ENCODE measurements at regions not wholly inside any gene's neighbourhood (a gene's known extent, or its start where the extent isn't known, plus 50 kb on each side); places are given as distances from the start of the nearest gene placed in this dataset.

DNA sequence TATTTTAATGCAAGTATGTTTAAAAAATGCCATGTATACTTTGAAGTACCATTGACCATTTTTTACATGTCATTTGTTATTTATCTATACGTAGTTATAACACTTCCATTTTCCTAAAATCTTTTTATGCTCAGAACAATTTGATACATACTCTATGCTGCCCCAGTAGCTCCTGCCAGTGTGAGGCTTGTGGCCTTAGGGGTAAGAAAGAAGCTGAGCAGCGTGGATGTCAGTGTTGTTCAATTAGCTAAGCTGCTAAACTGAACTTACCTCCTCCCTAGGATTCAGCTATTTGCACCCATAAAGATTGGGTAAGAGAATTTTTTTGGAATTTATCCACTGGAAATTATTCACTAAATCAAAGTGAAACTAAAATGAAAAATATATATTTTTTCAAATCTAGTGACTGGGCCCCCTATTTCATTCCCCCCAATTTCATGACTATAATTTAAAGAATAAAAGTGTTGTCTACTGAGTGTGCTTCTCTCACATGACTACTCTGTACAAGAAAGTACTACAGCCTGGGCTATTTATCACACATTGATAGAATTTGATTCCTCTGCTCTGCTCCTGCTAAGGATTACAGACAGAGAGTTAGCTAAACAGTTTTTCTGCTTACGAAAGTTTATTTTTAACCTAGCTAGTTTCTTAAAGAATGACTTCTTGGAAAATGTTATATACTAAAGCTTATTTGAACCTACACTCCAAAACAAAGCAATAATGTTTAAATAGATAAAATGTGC lies 1030.3 kb upstream of the ADGRL4 start:
- in situ Hi-C loops (cut with MboI; ENCODE audit: low sequenced_read_pairs, unreplicated experiment): no loop called here
- TF ChIP-seq, protein P1, sequence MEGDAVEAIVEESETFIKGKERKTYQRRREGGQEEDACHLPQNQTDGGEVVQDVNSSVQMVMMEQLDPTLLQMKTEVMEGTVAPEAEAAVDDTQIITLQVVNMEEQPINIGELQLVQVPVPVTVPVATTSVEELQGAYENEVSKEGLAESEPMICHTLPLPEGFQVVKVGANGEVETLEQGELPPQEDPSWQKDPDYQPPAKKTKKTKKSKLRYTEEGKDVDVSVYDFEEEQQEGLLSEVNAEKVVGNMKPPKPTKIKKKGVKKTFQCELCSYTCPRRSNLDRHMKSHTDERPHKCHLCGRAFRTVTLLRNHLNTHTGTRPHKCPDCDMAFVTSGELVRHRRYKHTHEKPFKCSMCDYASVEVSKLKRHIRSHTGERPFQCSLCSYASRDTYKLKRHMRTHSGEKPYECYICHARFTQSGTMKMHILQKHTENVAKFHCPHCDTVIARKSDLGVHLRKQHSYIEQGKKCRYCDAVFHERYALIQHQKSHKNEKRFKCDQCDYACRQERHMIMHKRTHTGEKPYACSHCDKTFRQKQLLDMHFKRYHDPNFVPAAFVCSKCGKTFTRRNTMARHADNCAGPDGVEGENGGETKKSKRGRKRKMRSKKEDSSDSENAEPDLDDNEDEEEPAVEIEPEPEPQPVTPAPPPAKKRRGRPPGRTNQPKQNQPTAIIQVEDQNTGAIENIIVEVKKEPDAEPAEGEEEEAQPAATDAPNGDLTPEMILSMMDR (IDR thresholded peaks at IDR 0.05; ENCODE audit: borderline replicate concordance, control extremely low read depth, extremely low read depth, insufficient read depth, missing control alignments): no peak
- DNase-seq (ENCODE audit: low spot score): no peak

GRCh38 chr1:80023358-80023757 lies 1016.8 kb upstream of the ADGRL4 start:
- TF ChIP-seq, protein P1 (IDR thresholded peaks at IDR 0.05; ENCODE audit: borderline replicate concordance, control extremely low read depth, extremely low read depth, insufficient read depth, missing control alignments): no peak
- in situ Hi-C loops (cut with MboI; ENCODE audit: low sequenced_read_pairs, unreplicated experiment): no loop called here
- DNase-seq (ENCODE audit: low spot score): no peak

- no peak for DNase-seq (ENCODE audit: low spot score)
- TF ChIP-seq, protein P1 (IDR thresholded peaks at IDR 0.05; ENCODE audit: borderline replicate concordance, control extremely low read depth, extremely low read depth, insufficient read depth, missing control alignments): no peak
- in situ Hi-C loops (cut with MboI; ENCODE audit: low sequenced_read_pairs, unreplicated experiment): no loop called here
Measured at GRCh38 chr1:80021891-80022290, 1015.4 kb upstream of the ADGRL4 start.

DNA sequence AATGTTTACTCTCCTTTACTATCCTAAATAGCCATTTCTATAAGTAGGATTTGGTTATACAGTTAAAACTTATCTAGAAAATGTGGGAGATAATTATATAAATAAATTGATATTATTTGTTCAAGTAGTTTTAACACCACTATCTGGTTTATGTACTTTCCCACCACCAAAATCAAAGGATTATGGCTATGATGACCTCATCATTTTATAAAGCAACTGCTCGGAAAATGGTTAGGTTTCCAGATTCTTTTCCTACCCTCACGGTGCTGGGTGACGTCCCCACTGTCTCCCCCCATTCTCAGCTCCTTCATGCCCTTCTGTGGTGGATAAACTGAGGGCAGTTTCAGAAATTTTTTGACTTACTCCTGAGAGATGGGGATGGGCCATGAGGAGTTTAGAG lies 1011.8 kb upstream of the ADGRL4 start:
- DNase-seq (ENCODE audit: low spot score): no peak
- TF ChIP-seq, protein P1 (IDR thresholded peaks at IDR 0.05; ENCODE audit: borderline replicate concordance, control extremely low read depth, extremely low read depth, insufficient read depth, missing control alignments): no peak
- in situ Hi-C loops (cut with MboI; ENCODE audit: low sequenced_read_pairs, unreplicated experiment): no loop called here

DNA sequence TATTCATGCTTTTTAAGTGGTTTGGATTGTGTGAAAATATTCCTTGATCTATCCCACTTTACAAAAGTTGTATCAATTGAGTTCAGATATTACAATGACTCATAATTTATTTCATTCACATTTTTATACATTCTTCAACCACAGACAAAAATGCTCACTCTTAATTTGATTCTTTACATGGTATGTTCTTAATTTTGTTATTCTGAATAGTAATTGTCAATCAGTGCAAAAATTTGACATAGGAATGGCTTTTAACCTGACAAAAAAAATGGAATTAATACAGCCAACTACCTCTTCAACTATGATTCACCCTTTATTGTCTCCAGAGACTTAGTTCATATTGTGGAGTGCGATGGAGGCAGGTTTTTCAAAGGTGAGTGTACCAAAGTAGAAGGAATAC lies 1002.4 kb upstream of the ADGRL4 start:
- in situ Hi-C loops (cut with MboI; ENCODE audit: low sequenced_read_pairs, unreplicated experiment): no loop called here
- DNase-seq (ENCODE audit: low spot score): no peak
- TF ChIP-seq, protein P1 (IDR thresholded peaks at IDR 0.05; ENCODE audit: borderline replicate concordance, control extremely low read depth, extremely low read depth, insufficient read depth, missing control alignments): no peak

DNA sequence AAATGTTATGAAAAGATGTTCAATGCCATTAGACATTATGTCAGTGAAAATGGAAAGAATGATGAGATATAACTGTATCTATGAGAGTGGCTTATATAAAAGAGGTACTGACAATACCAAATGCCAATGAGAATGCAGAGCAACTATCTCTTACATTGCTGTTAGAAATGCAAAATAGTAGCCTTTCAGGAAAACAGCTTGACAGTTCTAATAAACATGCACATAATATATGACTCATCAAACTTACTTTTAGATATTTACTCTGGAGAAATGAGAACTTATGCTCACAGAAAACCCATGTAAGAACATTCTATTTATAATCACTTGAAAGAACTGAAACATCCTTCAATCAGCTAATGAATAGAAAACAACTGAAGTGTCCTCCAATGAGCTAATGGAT lies 996.7 kb upstream of the ADGRL4 start:
- in situ Hi-C loops (cut with MboI; ENCODE audit: low sequenced_read_pairs, unreplicated experiment): no loop called here
- no peak for DNase-seq (ENCODE audit: low spot score)
- TF ChIP-seq, protein P1 (IDR thresholded peaks at IDR 0.05; ENCODE audit: borderline replicate concordance, control extremely low read depth, extremely low read depth, insufficient read depth, missing control alignments): no peak
